Activated CD4-positive, alpha-beta T cell treated with anti-CD3 and anti-CD28 coated beads, Interleukin-2, amount 50 U/mL, for 48 hours (primary cell): ENCODE measurements at regions not wholly inside any gene's neighbourhood (a gene's known extent, or its start where the extent isn't known, plus 50 kb on each side); places are given as distances from the start of the nearest gene placed in this dataset.
A peak's percentile ranks its signal among the peaks of the same experiment; 100 is the strongest.
"Not testable (repeated sequence)": the region's sequence is repeated elsewhere in the genome, so short reads cannot be mapped to it uniquely, and the experiment has no call there.

Source experiments
- DNase-seq, 2 experiments: peaks; one replicate each; pipeline ENCODE4 v3.0.0-alpha.2; 2020

DNA sequence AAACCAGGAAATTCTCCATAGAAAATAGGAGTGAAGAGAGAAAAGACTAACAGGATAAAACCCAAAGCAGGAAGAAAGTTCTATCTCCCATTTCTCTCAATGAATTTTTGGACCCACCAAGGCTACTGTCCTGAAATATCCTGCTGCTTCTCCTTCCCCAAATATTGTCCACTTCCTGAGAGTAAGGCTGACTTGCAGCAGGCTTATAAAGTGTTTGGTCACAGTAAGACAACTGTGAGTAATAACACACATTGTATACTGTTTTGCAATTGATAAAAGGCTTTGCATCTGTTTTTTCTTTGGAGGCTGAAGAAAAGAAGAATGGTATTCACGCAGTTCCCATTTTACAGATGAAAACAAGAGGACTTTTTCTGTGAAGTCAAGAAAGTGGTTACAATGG lies 52.8 kb downstream of the FOXD4L6 start:
- DNase-seq: not testable (repeated sequence)

- peak; percentile 18 to 20 for DNase-seq
Observed at GRCh38 chr9:41074356-41074942, 54.0 kb downstream of the FOXD4L6 start.

DNA sequence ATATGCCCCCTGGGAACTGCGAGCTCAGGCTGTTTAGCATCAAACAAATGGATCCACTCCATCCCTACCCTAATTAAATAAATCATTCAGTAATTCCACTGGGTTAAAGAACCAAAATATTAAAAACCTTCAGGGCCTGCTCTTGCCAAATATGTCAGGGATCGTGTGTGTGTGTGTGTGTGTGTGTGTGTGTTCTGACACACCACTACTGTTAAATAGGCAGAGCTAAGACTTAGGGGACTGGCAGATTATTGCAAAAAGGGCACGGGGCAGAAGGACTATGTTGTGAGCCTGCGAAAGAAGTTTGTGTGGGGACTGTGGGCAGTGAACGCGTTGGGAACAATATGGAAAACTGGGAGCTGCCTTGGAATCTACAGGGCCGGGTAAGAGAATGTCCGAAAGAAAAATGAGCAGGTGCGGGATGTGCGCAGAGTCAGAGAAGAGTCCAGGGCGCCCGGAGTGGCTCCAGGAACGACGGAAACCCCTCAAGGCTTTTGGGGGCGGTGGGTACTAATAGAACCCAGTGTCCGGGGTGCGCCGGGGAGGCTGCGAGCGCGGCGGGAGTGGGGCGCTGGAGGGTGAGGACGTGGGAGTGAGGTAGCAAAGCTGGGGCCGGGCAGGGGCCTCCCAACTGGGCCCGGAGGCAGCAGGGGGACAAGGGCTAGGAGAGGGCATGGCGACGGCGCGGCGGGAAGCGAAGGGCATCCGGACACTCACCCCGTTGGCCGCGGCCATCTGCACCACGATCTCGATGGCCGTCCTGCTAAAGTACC lies 54.8 kb downstream of the FOXD4L6 start:
- DNase-seq: not testable (repeated sequence)

- peak in 1 of 2 experiments; percentile 12 for DNase-seq
Observed at GRCh38 chr9:41064125-41064795, 64.2 kb downstream of the FOXD4L6 start.

GRCh38 chr9:41063243-41063642 lies 65.2 kb downstream of the FOXD4L6 start:
- DNase-seq: not testable (repeated sequence)

DNA sequence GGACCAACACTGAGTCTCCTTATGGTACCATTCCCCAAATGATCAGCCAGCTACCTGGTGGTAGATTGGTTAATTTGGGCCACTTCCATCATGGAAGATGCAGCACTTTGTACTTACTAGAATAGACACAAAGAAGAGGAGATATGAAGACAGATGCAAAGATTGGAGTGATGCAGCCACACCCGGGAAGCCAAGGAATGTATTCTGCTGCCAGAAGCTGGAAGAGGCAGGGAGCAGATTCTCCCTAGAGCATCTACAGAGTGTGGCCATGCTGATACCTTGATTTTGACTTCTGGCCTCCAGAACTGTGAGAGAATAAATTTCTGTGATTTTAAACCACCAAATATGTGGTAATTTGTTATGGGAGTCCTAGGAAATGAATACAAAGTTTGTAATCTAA lies 68.9 kb downstream of the FOXD4L6 start:
- not testable (repeated sequence) for DNase-seq

DNA sequence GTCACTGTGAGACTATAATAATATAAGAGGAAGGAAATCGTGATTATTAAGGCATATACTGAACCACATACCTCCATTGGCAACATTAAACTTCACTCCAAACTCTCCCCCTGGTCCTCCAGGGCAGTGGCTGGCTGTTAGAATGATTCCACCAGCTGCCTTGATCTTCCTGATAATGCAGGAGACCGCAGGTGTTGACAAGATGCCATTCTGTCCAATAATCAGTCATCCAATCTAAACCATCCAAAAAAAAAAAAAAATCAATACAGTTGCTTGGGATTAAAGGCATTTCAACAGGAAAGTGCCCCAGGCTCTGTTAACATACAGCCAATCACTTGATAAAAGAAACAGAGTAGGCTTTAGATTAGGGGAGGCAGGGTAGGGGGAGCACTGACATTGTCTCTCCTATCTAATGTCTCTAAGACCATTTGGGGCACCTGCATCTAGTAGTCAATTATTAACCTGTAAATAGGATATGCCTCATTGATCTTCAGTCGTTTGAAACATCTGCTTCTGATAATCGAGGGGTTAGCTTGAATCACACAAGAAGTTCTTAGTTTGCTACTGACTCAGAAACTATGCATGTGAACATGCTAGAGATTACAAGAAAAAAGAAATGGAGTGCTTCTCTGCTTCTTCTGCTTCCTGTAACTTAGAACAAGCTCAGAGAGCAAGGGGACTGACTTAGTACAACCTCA lies 74.7 kb downstream of the FOXD4L6 start:
- DNase-seq: not testable (repeated sequence)

- not testable (repeated sequence) for DNase-seq
Observed at GRCh38 chr9:41048672-41049071, 79.8 kb downstream of the FOXD4L6 start.

GRCh38 chr9:41047792-41048191 lies 80.7 kb downstream of the FOXD4L6 start:
- DNase-seq: not testable (repeated sequence)

DNA sequence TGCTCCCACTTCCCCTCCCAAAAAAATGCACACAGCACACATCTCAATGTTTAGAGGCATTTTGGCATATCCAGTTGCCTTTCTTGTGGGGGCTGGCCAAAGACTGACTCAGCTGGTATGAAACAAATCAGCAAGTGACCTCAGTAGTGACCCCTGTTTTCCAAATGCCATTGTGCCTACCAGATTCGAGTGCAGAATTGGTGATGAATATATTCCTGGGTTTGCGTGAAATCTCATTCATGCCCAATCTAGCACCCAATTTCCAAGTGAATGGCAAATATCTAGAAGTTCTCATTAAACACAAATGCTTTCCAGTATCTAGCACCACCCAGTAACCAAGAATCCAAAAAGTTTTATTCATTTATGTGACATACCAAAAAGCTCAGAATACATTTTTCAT lies 83.6 kb downstream of the FOXD4L6 start:
- DNase-seq: not testable (repeated sequence)

- DNase-seq: not testable (repeated sequence)
Observed at GRCh38 chr9:41043433-41043832, 85.0 kb downstream of the FOXD4L6 start.

DNA sequence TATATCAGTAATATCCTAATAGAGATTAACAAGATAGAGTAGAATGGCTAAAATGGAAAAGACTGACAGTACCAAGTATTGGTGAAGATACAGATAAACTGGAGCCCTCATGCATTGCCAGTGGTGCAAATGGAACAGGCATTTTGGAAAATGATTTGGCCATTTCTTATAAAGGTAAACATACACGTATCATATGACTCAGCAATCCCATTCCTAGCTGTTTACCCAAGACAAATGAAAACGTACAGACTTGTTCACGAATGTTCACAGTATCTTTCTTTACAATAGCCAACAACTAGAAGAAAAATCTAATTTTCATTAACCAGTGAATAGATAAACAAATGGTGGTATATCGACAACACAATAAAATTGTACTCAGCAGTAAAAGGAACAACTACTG lies 86.4 kb downstream of the FOXD4L6 start:
- not testable (repeated sequence) for DNase-seq

GRCh38 chr9:41040705-41041342 lies 87.7 kb downstream of the FOXD4L6 start:
- not testable (repeated sequence) for DNase-seq

GRCh38 chr9:41035276-41035675 lies 93.2 kb downstream of the FOXD4L6 start:
- DNase-seq: not testable (repeated sequence)

DNA sequence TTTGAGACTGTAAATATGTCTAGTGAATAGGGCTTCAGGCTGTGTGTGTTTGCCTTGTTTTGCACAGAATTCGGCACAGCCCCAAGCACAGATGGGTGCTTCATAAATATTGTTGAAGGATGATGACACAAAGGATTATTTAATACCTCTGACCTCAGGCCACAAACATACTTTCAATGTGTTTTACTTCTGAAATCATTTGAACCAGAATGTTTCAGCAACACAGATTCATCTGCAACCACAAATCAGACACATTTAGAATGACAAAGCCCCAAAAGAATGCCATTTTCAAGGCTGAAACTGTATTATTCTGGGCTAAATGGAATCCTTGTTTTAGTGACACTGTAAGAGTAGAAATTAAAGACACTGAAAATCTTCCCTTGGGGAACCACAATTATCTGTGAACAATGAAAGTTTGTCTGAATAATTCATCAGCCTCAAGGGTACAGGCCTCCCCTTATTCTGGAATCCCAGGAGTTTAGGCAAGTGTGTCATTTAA lies 93.7 kb downstream of the FOXD4L6 start:
- not testable (repeated sequence) for DNase-seq

DNA sequence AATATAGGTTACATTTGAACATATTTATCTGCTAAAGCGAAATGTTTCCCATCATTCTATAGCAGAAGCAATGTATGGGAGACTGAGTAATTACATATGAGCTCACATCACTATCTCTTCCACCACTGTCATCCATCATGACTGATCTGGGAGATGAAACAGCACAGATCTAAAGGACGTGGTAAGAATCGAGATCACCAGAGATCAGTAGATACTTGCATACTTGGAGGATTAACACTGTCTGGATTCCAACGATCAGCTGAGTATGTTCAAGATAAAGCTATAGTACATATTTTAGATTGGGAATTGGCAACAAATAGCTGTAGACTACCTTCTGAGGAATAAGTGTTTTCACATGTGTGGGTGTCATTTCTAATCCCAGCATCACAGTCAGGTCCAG lies 94.6 kb downstream of the FOXD4L6 start:
- DNase-seq: not testable (repeated sequence)

- DNase-seq: not testable (repeated sequence)
Observed at GRCh38 chr9:41033360-41033759, 95.1 kb downstream of the FOXD4L6 start.

DNA sequence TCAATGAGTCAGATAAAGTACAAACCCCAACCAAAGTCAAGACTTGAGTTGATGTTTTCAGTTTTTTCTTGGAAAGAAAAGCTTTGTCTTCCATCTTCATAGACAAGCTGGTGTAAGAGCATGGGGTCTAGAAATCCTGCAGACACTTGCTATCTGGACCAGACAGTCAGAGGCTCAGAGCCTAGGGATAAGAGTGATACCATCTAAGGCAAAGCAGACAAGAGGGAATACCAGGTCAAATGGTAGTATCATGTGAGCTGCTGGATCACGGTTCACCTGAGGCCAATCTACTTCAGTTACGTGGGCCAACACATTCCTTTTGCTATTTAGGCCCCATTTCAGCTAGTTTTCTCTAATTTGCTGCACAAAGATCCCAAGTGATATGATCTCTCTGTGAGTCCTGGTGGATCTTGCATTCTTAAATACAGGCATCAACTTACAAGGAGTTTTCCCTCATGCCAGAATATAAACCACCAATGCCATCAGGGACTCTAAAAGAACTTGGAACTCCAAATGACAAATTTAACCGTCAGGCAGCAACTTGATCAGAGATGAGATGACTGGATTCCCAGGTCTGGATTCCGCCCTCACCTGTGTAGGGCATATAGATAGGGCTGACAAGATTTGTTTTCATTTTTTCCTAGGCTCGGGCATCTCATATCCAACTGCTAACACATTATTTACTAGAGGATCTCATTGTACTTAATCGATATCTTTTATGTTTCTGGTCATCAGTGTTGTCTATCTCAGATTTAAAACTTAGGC lies 101.4 kb downstream of the FOXD4L6 start:
- DNase-seq: not testable (repeated sequence)

- DNase-seq: not testable (repeated sequence)
Observed at GRCh38 chr9:41022365-41022764, 106.1 kb downstream of the FOXD4L6 start.

- not testable (repeated sequence) for DNase-seq
Observed at GRCh38 chr9:41019858-41020562, 108.5 kb downstream of the FOXD4L6 start.

- not testable (repeated sequence) for DNase-seq
Observed at GRCh38 chr9:41018948-41019347, 109.5 kb downstream of the FOXD4L6 start.
